Hypothalamus (tissue), 51 donors: ENCODE measurements at regions not wholly inside any gene's neighbourhood (a gene's known extent, or its start where the extent isn't known, plus 50 kb on each side); places are given as distances from the start of the nearest gene placed in this dataset.

Experiments
- DNase-seq, 51 donors: peaks; one replicate each; lab custom pipeline; 2025; lab: John Stamatoyannopoulos, UW

DNA sequence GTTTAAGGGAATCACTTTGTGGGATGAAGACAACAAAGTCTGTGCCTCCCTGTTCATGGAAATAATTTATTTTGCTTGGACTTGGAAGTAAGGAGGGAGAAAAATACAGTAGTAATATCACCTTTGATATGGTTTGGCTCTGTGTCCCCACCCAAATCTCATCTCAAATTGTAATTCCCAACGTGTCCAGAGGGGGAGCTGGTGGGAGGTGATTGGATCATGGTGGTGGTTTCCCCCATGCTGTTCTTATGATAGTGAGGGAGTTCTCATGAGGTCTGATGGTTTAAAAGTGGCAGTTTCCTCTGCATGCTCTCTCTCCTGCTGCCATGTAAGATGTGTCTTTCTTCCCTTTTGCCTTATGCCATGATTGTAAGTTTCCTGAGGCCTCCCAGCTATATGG lies 460.7 kb downstream of the NOVA1 start:
- DNase-seq, result no peak

DNA sequence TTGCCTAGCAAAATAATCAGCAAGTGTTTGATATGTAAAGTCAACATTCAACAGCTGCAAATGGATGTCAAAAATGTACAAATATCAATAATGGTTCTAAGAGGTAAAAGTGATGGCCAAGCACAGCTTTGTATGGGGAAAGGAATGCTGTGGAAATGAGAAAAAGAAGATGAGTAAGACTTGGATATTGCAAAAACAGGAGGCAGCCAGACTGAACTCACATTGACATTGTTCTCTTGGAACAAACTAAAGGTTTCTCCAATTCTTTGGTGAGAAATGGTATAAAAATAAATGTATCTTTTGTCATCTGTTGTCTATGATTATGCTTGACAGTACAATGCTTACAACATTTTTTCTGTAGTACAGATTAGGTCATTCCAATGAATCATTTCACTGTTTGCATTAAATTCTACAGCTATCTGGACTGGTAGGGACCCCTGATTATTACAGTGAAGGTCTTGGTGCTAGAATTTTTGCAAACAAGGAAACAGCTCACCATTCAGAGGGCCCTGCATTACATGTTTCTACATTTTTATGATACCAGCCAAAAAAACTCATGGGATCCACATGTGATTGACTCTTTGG lies 465.7 kb downstream of the NOVA1 start:
- no peak for DNase-seq

DNA sequence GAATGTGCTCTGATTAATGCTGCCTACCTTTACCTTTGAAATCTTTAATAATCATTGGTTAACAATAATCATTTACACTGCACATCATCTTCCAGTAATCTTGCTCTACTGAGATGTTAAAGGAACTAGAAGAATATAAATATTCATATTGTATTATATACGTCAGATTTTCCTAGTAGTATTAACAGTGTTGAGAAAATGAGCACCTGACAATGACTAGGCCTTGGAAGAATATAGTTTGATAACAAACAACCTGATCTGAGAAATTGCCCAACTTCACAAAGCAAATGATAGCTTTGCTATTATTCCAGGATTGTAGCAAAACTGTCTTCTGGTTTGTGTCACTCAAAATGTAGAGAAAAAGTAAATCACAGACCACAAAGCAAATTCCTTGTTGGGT lies 467.1 kb downstream of the NOVA1 start:
- DNase-seq, result no peak

DNA sequence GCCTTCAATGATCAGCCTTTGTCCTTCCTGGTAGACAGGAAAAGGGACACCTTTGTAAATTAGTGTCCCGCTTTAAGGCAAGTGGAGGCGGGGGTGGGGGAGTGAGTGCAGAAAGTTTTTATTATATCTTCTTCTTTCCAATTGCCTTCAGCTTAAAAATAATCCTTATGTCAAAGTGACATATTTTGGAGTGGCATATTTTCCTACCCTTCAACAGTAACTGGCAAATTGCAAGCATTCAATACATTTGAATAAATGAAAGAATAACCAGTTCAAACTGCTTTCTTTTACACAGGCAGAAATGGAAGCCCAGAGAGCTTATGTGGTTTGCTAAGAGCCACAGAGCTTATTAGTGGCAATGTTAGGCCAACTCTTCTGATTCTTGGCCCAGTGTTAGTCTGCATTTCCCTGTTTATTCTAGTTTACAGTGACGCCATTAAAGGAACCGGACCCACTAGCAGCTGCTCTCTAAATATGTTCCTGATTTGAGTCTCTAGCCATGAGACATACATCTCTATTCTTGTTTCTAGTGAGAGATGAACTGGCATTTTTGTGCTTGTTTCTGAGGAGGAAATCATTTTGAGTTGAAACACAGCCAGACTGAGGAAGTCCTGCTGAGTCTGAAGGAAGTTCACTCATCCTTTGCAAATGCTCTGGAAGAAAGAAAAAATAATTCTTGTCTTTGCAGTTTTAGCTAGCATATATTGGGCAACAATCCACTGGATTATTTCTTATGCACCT lies 468.7 kb downstream of the NOVA1 start:
- no peak for DNase-seq

DNA sequence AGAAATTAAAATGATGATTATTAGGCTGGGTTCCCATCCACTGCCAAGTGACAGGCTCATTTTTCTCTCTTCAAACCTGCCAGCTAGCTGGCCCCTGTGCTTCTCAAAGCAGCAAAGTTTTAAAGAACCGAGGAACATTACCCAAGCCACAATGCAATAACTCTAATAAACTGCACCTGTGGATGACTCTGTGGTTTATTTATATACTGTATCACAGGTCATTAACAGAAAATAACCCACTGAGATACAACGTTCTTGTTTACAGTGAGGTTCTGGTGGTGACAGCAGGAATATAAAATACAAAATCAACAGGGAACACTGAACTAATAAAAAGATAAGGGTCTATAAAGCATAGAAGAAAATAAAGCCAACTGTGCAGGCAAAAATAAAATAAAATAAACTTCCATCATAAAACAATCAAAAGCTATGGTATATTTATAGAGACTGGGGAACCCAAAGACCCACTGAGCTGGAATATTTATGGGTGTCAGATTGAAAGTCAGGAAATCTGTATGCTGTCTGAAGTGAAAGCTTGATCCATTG lies 472.9 kb downstream of the NOVA1 start:
- no peak for DNase-seq

DNA sequence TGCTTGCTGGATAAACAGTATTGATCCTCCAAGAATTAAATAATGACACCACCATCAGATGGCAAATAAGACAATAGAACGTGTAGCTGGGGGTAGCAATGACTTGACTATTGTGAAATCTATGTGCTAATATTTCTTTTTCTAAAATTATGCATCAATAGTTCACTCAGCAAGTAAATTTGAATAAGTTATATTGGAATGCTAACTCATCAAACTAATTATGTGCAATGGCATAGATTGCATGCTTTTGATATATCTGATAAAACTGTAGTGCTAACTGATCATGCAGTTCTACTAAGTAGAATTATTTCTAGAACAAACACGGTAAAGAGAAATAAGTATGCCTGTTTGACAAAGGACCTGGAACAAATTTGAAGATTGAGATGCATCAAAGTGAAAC lies 474.4 kb downstream of the NOVA1 start:
- DNase-seq, result no peak

DNA sequence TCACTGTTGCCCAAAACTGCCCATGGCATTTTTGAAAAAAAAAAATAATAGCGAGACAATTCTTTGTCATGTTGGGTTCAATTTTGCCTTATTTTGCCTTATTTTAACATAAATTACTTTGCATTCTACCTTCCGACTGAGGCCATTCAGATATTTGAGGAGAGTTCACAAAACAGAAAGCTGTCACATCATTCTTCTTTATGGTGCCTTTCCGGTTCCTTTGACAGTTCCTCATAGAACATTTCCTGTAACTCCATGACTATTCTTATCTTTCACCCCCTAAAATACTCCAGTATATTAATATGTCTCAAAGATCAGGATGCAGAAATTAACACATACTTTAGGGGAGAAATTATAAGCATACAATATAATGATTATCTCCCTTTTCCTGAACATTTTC lies 476.7 kb downstream of the NOVA1 start:
- DNase-seq, result no peak

DNA sequence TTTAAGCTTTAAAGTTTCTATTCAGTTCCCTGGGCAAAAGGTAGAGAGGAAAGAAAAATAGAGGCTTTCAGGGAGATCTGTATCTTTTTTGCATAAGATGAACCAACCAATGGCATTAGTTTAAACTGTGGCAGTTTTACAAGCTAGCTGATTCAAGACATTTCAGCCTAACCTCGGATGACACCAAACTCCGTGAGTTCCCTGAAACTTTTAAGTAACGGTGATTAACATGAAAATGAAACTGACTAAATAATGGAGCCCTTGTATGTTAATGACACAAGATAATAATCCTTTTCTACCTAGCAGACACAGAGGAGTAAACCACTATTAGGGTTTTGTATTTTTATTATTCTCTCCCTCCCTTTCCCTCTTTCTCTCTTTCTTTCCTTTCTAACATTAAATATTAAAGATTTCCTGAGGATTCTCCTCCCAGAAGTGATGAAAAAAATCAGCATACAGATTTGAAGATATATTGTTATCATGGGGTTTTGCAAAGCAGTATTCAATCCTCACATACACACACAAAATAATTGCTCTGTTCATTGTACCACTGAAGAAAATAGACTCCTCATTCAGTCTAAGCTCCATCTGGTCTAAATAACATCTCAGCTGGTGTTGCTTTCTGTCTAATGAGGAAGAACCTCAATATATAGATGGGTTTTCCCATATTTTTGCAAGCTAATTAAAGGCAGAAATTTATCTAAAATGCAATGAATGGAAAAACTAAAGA lies 483.8 kb downstream of the NOVA1 start:
- no peak for DNase-seq

DNA sequence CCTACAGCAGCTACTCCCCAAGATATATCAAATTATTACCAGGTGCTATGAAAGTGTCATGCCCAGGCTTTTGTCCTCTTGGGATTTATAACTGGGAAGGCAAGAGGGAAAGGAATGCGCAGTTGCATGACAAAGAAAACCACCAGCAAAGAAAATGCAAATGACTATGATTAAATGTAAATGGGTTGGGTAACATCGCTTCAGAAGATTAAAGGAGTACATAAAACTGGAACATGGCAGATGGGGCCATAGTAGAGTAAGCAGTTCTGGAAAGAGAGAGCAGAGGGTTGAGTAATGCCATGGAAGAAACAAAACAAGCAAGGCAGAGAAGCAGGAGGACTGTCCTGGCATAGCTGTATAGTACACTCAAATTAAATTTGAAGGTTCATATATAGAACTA lies 493.1 kb downstream of the NOVA1 start:
- DNase-seq, result no peak

DNA sequence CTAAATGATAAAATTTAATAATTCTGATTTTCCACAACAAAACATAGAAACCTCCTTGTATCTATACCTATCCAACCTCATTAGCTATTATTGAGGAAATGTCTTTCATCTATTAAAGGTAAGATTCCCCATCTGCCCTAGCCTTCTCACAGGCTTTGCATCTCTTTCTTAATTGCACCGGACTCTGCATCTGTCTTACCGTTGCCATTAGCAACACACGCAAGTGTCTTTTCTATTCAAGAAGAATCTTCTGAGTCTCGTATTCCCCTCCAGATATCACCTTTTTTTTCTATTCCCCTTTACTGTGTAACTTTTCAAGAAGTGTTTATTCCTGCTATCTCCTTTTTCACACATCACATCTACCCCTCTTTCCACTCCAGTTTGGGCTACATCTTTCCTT lies 500.0 kb downstream of the NOVA1 start:
- DNase-seq, result no peak

DNA sequence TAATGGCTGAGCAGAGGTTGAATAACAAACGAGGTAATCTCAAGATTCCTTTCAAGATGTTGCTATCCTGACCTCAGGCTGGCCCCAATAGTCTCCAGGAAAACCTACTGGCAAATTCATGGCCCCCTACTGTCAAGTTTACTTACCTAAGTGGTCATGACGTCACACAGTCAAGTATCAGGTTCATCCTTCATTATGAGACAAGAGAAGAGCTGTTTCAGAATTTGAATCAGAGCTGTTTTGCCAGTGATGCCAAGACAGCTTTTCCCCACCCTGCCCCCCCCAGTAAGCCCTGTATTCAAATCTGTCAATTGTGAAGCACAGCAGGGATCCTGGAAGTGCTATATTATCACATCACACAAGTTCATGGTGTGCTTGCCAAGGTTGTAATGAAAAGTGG lies 509.6 kb downstream of the NOVA1 start:
- DNase-seq, result no peak

DNA sequence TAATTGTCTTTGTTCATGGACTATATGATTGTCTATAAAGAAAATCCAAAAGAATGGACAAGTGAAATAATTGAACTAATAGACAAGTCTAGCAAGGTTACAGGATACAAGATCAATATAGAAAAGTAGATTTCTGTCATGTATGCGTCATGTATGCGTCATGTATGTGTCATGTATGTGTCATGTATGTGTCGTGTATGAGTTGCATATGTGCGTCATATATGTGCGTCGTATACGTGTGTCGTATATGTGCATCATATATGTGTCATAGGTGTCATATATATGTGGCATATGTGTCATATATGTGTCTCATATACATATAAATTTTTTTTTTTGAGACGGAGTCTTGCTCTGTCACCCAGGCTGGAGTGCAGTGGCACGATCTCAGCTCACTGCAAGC lies 516.8 kb downstream of the NOVA1 start:
- no peak for DNase-seq

DNA sequence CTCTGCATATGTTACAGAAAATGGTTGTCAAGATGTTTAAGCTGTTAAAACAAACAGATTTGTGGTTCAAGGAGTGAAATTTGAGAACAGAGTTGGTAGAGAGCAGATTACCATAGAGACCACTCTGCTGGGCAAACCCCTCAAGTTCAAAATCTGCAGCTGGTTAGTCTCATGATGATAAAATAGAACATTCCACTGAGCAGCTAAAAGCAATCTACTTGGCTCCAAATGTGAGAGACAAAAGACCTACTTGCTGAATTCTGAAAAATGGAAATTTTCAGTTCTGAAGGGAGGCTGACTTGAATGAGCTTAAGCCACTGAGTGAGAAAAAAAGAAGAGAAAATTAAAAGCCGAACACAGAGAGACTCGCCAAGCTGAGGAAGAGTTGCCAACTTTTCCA lies 519.3 kb downstream of the NOVA1 start:
- peak in 1 of 51 donors; percentile 1 for DNase-seq

DNA sequence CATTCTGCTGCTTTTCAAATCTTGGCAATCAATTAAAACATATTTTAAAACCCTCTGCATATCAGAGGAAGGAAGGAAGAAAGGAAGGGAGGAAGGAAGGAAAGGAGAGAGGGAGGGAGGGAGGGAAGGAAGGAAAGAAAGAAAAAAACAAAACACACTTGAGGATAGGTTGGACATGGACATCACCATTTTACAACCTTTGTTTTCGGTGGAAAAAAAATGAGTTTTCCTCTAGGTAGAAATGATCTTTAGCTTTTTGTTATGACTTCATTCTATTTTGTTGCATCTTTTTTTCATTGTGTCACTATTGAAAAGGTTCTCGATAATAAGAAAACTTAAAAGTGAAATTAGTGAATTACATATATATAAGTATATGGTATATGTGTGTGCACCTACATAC lies 522.9 kb downstream of the NOVA1 start:
- DNase-seq, result no peak

DNA sequence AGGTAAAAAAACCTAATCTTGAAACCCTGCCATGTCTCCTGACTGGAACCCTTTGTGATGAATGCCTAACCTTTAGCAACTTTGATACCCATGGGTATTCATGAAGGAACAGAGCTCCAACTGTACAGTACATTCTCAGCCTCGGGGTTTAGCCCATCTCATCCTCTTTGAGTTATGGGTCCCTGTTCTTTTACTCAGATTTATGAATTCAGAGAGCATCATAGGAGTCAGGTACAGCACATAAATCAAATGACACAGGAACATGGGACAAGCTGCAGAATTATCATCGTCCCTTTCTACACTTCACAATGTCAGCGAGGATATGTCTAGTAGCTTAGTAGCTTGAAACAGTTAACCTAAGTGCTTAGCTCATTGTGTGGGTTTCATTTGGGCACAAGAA lies 527.4 kb downstream of the NOVA1 start:
- no peak for DNase-seq

DNA sequence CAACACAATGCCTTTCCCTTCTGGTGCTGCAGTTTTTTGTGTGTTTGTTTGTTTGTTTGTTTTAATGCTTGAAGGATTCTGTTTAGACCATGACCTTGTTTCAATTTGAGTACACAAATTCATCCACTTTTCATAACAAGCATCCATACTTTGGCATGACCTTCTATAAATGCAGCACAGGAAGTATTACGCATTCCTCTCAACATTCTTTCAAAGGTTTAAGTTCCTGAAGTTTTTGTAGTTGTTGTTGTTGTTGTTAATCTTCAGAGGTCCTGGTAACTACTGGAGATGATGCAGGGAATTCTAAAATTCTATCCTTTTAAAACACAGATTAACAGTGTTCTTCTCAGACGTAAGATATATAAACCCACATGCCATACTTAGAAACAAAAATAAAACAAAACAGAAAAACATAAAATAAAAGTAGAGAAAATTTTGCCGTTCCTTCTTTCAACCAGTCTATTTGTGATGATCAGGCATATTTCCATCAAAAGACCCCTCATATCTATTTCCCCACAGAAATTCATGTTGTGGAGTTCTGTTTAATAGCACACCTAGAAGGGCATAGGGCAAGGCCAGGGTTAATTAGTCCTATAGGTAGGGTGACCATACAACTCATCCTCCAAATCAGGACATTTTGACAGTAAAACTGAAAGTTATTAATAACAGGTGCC lies 529.9 kb downstream of the NOVA1 start:
- no peak for DNase-seq

DNA sequence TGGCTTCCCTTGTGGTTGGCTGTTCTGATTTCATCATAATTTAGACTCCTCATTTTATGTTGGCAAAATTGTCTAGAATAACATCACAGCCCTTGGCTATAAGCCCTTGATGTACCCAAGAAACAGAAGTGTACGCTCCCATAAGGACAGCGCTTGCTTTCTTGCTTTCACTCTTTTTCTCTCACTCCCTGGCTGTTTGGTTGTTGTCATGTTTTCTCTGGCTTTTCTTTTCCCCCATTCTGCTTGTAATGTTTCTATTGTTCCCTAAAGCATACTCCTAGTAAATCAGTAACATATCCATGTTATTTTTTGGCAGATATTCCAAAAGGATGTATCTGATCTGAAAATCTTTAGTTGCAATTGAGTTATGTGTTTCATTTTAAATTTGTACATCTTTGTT lies 530.5 kb downstream of the NOVA1 start:
- no peak for DNase-seq

DNA sequence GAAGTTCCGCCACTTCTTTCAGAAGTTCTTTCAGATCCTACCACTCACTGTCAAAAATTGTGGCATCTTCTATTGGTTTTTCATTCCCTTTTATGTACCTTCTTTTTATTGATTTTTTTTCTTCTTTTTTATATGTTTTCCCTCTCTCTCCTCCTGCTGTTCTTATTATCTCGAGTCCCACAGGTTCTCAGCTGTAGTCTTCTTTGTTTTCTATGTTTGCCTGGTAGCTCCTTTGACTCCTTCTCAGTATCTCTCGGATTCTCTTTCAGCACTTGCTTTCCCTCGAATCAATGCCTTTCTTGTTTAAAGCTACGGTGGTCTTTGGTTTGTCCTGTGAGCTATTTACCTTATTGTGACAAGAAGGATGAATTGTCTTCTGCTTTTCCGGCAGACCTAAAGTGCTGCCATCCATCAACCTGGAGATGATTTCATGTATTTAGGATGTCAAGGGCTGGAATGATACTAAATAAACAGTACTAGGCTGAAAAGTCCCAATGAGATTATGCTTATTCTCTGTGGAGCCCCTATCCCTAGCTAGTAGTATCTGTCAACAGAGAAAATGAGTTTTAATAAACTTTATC lies 541.7 kb downstream of the NOVA1 start:
- no peak for DNase-seq

DNA sequence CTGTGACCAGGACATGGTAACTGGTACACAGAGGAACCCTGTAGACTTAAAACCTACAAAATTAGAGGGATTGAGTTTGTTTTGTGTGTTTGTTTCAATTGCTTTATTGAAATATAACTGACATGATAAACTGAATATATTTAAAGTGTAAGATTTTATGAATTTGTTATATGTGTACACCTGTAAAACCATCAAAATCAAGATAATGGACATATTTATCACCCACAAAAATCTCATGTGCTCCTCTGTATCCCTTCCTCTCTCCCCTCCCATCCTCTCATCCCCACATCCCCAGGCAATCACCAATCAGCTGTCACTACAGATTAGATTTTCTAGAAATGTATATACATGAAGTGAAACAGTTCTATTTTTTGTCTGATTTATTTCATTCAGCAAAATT lies 565.5 kb downstream of the NOVA1 start:
- no peak for DNase-seq

DNA sequence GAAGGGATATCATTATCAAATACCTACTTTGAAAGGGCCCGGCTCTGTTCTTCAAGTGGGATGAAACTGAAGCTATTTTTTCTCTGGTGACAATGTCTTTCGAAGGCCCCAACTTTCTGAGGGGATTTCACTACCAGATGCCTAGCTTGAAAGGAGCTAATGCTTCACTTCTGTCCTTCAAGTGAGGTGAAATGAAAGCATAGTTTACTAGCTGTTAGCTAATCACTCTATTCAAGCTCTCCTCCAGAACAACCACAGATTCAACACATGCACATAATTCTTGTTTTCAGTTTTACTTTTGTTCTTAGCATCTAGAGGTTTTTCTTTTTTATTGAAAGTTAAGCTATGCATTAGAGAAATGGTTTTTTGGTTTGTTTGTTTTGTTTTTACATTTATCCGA lies 571.4 kb downstream of the NOVA1 start:
- no peak for DNase-seq

DNA sequence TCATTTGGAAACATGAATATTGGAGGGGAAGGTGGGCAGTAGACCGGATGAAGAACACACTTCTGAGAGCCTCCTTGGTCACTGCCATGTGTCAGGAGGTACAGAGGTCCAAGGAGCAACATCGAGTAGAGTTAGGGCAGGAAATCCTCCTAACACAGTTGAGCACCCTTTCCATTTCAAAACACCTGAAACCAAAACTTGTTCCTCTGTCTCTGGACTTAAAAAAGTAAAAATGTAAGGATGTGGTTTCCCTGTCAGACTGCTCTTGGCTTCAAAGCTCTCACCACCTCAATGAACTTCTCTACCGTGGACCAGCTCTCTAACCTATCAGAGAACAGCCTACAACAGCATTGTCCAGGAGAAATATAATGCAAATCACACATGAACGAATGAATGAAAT lies 573.9 kb downstream of the NOVA1 start:
- no peak for DNase-seq
